GM18519 (cell line): ENCODE measurements at regions not wholly inside any gene's neighbourhood (a gene's known extent, or its start where the extent isn't known, plus 50 kb on each side); places are given as distances from the start of the nearest gene placed in this dataset.

Source experiments
- ATAC-seq: cut with Tn5 transposase; IDR thresholded peaks from one replicate; pipeline ENCODE4 v1.9.1; 2021; ENCODE audit warnings: mild to moderate bottlenecking, moderate library complexity; ENCODE audit not compliant: unreplicated experiment, low FRiP score

DNA sequence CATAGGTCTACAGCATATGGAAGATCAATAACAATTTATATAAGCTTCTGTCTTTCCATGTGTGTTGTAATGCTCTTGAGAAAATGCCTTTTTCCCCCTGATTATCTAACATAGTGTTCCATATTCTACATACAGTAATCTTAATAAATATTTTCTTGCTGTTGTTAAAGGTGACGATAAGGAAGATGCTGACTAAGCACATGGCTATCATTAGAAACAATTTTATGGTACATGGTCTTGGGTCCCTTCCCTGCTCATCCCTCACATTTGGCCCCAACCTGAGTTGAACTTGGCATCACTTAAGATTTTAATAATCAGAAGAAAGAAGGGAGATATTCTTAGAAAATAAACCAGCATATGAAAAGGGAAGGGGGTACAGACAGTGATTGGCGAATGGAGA lies 382.1 kb upstream of the CDH20 start:
- no peak for ATAC-seq

DNA sequence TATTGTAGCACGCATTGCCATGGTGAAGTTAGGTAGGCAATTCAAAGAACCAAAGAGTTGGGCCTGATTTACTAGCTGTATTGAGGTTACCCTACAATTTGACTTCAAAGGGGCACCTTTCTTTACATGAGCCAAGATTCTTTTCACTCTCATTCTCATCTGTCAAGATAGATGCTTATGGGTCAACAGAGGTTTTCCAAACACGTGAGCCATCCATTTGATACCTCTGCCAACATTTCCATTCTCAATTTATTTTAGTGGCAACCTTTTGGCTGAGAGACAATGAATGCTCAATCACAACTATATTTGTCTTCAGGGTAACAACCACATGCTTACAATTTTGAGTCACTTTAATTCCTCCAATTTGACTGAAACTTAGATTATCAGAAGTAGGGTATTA lies 370.6 kb upstream of the CDH20 start:
- no peak for ATAC-seq

DNA sequence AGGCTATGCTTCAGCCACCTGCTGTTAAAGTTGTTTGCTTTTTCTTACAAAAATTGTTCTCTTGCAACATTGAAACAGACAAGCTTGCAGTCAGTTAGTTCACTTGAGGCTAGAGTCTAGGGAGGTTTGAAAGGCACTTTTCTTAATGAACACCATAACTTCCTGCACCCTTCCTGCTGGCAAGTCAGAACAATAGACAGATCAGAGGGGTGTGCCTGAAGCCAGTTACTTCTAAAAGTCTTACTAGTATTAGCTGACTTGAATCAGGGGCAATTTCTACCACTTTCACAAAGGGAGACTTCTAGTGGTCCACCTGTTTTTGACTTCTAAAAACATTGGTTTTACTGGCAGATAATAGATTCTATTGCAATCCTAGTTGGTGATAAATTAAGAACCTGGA lies 367.4 kb upstream of the CDH20 start:
- ATAC-seq, result no peak

DNA sequence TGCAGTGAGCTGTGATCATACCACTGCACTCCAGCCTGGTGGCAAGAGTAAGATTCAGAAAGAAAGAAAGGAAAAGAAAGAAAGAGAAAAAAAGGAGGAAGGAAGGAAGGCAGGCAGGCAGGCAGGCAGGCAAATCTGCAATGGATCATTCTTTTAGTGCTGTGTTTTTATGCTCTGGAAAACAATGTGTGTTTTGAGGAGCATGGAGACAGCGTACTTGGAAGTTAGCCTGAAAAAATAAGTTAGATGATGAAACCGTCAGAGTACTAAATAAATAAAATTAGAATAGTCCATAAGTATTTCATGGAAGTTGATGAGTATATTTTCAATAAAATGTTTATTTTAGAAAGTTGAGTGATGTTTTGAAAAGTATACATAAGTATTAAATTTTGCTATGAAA lies 366.4 kb upstream of the CDH20 start:
- no peak for ATAC-seq

DNA sequence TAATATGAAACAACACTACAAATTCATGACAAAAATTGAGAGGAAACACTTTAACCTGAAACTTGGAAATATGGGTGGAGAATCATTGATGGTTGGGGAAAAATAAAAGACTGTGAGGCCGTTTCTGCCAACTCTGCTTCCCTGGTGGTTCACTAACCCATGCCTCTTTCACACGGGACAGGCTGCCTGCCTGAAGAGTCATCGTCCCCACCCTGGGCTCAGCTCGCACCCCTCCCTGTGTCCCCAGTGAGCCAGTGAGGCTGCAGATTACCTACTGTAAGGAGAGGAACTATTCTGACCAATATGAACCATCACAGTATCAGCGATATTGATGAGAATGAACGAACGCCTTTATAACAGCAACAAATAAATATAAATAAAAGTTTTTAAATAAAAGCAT lies 357.8 kb upstream of the CDH20 start:
- no peak for ATAC-seq

DNA sequence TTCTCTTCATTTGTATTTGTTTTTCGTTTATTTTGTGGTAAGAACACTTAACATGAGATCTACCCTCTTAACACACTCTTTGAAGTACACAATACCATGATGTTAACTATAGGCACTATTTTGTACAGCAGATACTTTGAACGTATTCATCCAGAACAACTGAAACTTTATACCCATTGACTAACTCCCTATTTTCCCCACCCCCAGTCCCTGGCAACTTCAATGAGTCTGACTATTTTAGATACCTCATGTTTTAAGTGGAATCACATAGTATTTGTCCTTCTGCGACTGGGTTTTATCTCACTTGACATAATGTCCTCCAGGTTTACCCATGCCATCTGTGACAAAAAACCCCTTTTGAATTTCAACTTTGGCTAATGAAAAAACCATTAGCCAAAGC lies 356.3 kb upstream of the CDH20 start:
- ATAC-seq, result no peak

DNA sequence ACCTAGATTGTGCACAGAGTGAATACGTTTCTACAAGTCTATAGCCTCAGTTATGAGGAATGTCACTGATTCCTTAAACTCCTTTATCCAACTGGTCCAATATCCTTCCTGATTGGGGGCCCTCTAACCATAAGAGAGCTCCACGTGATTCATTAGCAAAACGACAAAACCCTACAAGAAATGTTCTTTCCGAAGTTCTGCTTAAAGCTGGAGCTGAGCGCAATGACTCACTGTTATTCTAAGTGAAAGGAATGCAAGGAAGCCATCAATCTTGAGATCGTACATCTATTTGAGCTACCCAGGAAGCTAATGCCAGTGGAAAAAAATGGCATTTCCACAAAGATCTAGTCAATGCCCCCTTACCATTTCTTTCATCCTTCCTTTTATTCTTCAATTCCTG lies 354.9 kb upstream of the CDH20 start:
- ATAC-seq, result no peak

DNA sequence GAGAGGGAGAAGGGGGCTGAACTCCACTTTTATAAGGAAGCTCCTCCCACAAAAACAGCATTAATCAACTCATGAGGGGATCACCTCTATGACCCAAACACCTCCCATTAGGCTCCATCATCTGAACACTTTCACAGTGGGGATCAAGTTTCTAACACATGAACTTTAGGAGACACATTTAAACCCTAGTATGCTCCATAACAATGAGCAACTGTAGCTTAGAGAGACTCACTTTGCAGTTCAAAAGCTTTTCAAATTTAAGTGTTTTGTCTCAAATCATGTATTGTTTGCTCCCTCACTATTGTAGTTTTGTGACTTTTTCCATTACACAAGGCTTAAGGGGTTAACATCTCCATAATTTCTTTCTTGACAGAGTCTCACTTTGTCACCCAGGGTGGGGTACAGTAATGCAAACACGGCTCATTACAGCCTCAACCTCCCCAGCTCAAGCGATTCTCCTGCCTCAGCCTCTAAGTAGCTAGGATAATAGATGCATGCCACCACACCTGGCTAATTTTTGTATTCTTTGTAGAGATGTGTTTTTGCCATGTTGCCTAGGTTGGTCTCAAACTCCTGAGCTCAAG lies 352.7 kb upstream of the CDH20 start:
- no peak for ATAC-seq

DNA sequence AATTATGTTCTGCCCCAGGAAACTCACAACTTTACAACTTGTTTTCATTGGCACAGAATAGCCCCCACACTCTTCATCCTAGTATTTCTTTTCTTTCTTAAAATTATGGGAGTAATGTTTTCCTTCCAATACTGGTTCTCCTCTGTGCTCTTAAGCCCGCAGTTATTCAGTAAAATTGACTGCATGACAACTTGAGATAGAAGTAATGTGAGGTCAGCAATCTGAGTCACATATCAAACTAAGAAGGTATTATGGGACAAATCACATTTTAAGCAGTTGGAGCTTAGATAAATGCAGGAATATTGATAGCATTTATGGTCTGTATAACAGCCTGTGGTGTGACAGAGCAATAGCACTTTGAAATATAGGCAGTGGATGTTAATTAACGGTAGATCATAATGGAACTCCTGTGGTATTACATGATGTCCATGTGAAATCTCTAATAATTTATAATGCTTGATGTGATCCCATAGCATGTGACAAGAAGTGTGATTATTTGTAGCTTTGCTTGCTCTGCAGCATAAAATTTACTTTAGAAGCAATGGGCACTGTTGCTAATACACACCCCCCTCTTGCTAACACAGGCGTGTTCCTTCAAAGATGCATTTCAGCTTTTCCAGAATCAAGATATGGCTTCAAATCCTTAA lies 351.4 kb upstream of the CDH20 start:
- no peak for ATAC-seq

DNA sequence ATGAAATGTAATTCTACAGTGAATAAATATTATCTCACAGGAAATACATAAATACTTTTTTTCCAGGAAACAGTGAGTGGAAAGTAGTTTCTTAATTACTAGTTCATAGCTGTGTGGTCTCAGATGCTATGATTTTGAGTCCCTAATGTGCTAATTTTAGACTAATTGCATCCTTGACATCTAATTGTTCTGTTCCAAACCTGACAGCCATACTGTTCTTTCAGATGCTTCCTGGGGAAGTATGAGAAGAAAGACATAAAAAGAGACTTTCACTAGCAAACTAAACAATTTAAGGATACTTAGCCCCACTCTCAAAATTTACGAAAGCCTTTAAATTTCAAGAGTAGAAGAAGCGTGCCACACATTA lies 350.9 kb upstream of the CDH20 start:
- ATAC-seq, result no peak

DNA sequence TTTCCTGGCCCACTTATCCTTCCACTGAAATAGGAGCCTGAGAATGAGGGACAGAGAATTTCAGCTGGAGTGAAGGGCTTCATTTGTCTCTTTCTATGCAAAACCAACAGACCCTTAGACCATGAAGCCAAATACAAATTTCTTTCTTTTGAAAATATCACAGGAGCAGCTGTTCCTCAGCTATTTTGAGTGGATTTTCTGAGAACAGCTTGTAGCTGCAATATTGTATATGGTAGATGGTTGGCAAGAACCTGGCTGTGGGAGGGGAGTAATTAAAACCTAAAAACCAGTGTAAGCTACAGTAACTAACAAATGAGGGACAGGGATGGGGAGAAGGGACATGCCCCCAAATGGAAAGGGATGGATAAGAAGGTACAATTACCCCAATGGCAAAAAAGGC lies 350.3 kb upstream of the CDH20 start:
- no peak for ATAC-seq

DNA sequence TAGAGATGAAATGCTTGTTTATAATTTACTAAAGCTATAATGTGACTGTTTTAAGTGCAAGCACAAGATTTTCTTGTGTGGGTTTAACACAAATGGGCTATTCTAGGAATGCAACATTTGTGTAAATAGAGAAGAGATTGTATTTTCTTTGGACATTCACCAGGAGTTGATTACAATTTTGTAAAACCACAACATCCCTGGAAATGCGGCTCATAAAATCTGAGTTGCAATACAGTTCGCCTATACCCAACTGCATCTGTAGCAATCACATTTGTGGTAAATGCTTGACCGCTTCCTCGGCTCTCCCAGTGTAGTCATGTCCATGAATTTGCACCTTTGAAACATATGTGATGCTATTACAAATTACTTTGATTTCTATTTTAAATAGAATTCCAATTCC lies 348.7 kb upstream of the CDH20 start:
- ATAC-seq, result no peak

DNA sequence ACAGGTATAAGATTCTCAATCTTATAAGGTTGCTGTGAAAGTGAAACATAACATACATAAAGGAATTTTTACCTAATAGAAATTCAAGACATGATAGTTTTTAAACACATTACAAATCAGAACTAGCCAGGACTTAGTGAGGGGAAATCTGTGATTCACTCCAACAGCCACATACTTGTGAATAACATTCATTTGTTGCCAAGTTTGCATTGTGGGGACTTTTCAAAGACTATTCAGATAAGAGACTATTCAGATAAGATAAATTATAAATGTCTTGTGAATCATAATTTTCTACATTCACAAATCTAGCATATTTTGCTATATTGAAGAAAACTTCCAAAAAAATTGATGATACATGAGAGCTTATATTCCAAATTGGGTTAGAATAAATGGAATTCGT lies 345.3 kb upstream of the CDH20 start:
- no peak for ATAC-seq

DNA sequence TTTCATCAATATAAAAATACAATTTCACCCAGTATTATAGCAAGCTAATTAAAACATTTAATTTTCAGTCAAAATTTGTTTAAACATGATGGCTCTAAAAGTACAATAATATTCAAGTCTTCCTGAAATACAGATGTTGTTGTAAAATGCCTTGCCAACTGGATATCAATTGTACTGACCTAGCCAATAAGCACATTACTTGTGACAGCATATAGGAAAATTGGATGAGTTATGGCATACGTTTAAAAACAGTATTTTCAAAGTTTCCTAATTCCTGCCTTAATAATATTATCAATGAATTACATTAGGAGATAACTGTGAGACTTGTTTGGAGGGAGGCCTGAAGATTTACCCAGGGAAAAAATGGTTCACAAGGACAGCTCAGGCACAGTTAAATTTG lies 336.9 kb upstream of the CDH20 start:
- ATAC-seq, result no peak

DNA sequence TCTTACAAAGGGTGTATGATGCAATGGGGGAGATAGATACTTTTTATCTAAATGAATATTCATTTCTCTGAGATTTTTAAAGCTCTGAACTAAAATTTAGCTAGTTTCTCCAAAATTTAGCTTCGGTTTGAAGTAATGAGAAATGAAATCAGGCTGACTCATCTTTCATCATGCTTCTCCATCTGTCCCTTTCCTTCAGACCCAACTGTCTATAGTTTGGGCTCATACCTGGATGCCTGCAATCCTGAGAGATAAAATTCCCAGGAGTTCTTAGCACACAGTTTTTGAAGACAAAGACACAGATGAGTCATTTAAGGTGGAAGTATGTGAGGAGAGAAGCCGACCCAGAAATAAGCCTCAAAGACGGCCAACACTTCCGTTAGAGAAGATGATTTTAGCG lies 336.4 kb upstream of the CDH20 start:
- no peak for ATAC-seq

DNA sequence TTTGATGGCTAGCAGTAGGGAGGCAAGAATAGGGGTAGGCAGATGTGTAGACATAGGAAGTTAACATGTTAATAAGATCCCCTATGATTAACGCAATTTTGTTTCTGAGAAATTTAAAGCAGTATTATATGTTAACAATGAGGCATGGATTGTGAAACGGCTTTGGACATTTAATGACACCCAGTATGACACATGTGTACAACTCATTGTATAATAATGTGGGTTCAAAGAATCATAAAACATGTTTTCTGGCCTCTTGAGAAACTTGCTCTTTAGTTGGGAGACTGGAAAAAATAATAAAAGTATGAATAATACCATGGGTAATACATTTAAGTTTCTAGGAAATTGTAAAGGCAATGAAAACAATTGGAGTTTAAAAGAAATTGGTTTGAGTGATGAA lies 332.1 kb upstream of the CDH20 start:
- no peak for ATAC-seq

DNA sequence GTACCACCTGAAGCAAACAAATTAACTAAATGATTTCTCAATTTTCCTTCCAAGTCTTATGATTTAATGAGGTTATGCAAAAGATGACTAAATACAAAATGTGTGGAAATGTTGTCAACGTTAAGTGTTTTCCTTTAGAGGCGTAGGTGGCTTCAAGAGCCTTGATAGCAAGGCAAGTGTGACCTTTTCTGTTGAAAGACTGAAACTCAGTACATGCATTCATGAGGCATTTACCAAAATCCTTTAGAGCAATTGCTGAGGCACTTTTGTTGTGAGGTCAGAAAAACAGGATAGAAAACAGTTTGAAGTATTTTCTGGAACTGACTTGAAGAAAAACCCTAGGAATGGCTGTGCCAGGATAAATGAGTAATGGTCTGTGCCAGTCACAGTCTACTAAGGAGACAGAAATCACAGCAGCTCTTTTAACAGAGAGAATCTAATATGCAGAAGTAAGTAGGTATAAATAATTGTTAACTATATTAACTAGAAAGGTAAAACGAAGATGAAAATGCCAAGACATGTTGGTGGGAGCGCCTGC lies 326.5 kb upstream of the CDH20 start:
- no peak for ATAC-seq

DNA sequence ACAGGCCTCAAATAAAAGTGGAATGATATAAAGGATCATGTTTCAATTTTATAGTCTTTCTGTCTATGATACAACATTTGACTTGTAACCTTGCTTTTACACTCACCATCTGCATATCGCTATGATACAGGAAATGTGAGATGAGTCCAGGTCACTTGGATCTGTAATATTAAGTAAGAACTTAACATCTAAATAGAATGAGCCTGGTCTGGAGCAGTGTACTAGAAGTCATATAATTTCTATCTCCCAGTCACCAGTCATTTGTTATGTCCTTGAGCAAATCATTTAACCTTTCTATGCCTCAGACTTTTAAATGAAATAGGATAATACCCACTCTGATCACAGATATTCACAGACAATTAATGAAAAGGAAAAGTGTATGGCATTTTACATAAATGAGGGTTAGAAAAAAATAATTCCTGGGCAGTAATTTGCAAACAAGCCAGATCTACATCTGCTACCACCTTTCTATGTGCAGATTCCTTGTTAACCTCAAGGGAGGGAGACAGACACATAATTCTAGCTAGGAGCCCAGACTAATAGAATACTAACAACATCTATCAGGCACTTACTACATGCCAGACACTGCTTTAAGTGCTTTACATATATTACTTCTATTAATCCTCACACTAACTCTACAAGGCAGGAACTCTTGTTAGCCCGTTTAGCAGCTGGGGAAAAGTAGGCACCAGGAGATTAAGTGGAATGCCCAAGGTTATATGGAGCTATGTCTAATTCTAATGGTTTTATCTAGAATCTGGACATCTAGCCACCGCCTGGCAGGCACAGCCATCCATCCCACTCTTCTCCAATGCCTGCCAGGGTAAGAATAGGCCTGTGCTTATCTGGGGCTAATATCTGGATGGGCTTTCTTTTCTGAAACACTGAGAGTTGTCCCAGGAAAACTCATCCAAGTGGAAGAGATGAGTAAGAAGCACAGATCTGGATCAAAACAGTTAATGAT lies 313.6 kb upstream of the CDH20 start:
- no peak for ATAC-seq

DNA sequence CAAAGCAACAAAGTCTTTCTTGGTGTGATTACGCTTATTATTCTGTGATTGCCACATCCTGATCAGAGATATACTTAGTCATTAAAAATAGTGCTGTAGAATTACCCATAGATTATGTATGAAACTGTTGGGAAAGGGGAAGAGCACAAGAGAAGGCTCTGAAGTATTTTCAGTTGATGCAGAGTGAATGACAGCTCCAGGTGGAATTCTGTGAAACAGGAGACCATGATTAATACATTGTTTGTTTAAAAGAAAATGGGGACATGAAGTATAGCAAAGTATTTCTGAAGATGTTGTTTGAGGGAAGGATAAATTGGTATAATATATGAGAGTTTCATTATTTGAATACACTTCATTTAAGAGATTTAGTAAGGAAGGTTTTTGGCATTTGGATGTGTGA lies 307.6 kb upstream of the CDH20 start:
- no peak for ATAC-seq

DNA sequence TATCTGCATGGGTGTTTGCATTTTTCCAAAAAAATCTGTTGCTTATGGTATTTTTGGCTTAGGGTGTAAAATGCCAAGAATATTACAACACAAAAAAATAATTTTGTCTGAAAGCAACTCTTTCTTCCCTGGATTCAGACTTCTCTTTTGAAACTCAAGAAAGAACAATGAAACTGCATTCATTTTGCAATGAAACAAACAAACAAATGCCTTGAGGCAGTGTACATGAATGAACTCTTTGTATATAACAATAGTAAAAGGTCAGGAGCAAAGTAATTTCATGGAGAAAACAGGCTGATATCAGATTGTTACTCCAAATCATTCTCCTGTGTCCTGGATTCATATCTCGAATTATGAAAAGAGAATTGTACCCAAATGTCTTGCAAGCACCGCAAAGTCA lies 301.6 kb upstream of the CDH20 start:
- no peak for ATAC-seq

DNA sequence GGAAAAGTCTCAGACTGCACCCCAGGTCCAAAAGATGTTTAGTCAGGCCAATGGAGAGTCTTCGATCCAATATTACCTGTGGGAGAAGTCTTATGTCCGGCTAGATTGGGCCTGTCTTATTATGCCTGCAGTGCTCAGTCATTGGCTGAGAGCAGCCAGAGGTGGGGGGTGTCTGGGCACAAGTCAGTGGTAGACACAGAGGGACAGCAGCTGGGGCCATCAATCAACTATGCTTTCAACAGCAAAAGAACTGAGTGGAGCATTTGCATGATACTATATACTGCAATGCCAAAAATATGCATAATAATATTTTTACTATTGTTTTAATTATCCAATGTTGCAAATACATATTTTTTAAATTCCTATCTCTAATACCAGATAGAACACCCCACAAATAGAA lies 298.6 kb upstream of the CDH20 start:
- ATAC-seq, result no peak

DNA sequence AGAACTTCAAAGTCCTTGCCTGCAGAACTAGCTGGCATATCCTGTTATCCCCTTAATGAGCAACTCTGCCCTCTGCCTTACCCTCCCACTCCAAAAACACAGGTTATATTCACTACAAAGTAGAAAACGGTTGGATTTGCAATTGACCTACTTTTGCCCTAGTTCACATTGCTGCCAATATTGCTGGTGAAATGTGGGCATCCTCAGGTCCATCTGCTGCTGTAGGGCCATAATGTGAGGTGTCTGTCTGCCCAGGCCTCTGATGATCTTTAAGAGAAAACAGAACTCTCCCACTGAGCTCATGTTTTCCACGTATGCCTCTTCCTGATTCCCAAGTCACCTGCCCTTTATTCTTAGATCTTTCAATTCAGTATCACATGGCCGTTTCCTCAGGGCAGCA lies 294.0 kb upstream of the CDH20 start:
- no peak for ATAC-seq
